ENCODE measurements at regions not wholly inside any gene's neighbourhood (a gene's known extent, or its start where the extent isn't known, plus 50 kb on each side); places are given as distances from the start of the nearest gene placed in this dataset.

DNA sequence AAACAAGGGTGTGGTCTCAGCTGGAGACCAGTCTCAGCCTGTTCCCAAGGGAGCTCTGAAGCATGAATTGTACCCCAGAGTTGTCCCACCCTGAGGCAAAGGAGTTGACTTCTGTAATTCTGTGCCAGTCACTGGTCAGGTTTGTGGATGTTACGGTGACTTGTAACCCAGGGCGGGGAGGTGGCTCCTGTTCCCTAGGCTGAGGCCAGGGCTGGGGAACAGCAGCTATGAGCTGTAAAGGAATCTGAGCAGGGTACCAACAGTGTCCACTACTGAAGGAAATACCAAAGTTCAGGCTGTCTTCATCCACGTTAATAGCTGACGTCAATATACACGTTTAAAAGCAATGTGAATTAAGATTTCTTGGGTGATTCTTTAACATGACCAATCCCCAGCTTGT is 266.2 kb downstream of the ABHD5 start:
- DNase-seq: no peak

DNA sequence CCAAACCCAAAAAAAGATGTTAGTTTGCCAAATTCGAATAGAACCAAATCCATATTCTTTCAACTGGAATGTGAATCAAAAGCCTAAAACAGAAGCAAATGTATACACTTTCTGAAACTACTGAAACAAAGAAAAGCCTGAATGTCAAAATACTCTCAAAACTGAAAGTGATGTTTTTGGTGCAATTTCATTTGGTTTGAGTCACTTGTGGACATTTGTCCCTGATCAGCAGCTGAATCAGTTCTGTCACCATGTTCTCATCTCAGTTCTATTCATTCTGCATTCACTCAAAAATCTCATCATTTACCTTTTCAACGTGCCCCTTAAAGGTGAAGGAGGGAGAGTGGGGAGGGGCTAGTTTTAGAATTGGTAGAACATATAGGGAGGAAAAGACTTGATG is 266.8 kb downstream of the ABHD5 start:
- DNase-seq: no peak

DNA sequence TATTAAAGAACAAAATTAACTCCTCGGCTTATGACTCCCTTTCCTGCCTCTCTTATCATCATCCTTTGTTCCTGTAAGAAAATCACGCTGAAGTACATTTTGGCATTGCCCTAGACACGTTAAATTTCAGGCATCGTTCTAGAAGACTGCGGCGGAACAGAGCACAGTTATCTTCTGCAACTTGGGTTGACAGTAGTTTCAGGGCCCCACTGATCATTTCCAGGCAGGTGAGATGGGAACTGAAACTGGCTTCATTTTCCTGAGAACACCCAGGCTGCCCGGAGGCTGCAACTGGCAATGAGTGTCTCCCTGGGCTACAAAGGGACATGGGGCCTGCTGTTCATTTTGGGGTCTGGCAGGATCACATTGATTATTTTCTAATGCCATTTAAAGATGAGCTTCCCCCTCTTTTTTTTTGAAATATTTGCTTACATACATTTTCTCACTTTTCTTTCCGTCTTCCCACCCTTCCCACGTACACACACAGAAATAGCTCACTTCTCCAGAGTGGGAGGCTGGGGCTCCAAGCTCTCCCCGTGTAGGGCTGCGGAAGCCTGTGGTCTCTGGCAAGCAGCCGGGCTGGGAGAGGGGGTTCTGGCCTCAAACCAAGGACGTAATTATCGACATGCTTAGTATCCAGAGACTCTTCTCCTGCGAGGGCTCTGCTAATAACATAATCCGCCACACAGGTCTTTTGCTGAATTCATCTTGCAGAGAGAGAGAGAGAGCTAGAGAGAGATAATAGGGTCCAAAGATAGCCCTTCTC is 267.4 kb downstream of the ABHD5 start:
- no peak for DNase-seq

DNA sequence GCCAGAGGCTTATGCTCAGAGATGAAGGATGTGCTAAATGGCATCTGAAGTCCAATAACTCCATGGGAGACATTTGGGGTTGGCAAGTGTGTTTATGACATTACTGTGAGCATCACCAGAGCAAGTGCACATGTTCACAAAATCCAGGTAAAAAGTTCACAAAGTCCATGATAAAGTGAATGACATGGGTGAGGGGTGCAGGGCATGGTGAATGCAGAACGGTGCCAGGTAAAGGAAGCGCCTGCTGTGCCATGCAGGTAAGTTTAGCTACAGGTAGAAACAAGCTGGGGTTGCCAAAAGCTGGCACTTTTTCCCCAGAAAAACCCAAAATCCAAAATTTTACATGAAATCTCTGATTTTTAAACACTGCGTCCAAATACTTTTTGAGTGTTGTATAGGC is 268.2 kb downstream of the ABHD5 start:
- no peak for DNase-seq

DNA sequence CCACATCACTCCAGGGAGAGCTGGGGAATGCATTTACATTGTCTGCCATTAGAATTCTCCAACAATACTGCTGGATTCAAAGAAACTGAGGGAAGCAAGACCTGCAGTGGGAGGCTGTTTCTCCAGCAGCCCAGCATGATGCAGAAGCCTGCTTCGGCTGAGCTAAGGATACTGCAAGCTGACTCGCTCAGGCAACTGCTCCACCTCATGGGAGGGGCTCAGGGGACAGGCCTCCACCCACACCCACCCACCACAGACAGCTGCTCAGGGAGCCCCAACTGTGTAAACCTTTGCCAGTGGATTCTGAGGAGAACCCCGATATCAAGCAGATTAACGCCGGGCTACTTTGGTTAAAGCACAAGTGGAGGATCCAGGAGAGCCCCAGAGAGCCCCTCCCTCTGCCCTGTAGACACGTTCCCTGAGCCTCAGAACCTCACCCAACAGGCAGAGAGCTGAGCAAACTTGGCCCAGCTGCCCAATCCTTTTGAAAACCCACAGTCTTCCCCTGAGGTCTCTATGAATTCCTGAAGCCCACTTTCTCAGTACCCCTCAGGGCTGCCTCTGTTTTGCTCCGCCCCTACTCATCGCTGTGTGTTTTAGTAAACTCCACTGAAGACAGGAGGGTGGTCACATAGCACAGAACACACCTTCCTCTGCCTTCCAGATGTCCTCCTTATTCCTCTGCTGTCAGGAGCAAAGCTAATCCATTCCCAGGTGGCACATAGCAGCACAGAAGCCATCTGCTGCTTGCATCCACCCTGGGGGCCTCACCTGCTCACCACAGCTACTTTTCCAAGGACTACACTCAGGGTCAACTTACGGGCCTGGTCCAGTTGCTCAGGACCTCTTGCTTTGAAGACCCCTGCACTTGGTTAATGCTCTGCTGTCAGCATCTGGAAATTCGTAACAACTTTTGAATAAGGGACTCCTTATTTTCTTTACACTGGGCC is 269.0 kb downstream of the ABHD5 start:
- peak; percentile 32 for DNase-seq

DNA sequence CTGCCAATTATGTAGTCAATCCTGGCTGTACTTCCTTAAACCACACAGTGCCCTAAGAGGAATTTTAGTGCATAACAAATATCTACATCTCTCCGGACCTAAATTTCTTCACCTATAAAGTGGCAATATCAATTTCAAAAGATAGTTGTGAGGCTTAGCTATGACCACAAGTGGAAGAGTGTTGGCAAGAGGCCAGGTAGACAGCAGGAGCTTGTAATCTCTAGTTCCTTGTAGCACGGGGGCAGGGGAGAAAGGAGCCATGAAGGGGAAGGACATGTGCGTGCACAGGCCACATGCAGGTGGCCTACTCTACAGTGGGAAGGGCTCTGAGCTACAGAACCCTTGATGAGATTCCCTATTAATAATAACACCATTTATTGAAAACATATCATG is 269.7 kb downstream of the ABHD5 start:
- DNase-seq: peak; percentile 73

DNA sequence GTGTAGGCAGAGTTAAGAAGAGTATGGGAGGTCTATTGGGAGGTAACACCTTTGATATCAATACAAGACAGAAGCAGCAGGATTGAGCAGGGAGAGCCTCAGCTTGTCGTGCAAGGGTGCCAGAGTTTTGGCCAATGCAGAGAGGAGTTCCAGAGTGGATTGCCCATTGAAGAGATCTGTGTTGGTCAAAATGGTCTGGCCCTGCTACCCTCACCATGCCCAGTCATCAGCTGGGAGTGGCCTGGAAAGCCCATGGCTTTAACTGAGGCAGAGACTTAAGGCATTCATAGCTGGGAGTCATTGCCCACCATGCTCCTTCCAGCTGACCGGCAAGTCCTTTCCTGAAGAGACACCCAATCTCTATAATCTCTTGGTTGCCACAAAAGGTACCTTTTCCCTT is 271.3 kb downstream of the ABHD5 start:
- no peak for DNase-seq

DNA sequence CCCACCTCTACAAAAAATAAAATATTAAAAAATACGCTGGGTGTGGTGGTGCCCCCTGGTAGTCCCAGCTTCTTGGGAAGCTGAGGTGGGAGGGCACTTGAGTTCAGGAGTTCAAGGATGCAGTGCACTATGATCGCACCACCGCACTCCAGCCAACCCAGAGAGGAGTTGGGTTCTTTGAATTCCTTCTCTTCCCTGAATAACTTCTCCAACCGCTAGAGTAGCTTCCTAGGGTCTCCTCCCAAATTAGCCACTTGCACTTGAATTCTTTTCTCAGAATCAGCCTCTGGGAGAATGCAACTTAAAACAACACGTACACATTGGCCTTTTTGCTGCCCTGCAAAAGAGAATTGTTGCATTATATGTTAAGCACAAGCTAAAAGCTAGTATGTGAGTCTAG is 272.5 kb downstream of the ABHD5 start:
- no peak for DNase-seq

DNA sequence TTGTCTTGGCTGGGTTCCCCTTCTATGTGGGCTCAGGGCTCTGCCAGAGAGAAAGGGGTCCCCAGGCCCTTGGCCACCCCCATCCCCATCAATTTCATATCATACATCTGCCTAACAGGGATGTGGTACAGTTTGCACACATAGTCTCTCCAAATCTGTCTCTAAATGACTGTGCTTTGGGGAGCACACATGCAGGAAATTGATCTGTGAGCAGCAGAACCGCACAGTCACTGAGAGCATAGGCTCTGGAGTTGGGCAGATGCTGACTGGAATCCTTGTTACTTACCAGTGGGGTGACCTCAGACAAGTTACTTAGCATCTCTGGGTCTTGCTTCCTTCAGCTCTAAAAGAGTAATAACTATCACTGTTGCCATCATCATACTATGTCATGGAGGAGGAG is 273.9 kb downstream of the ABHD5 start:
- DNase-seq: no peak

DNA sequence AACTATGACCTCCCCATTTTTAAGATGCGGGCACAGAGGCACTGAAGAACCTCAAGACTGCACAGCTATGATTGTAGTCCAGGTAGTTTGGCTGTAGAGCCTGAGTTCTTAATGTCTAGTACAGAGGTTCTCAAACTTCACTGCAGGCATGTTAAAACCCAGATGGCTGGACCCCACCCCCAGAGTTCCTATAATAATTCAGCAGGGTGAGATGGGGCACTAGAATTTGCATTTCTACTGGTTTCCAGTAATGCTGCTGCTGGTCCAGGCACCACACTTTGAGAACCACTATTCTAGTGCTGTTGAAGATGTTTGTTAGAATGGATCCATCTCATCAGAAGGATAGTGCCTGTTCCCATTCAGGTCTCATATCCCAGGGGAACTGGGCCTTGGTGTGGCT is 274.9 kb downstream of the ABHD5 start:
- DNase-seq: no peak

DNA sequence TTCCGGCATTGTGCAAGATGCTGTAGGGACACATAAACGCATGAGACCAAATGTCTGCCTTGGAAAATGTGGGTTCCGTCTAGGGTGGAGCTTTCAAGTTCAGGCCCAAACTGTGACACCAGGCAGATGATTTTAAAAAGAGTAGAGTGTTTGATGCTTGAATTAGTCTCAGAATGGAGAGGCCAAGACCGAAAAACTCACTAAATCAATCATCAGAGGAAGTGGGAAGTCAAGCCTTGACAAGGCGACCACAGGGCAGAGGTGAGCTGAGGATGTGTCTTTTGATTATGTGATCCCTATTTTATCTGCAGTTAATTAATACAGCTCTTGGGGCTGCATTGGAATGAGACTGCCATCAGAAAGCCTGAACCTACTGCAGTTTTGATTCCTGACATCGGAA is 275.4 kb downstream of the ABHD5 start:
- DNase-seq: no peak

DNA sequence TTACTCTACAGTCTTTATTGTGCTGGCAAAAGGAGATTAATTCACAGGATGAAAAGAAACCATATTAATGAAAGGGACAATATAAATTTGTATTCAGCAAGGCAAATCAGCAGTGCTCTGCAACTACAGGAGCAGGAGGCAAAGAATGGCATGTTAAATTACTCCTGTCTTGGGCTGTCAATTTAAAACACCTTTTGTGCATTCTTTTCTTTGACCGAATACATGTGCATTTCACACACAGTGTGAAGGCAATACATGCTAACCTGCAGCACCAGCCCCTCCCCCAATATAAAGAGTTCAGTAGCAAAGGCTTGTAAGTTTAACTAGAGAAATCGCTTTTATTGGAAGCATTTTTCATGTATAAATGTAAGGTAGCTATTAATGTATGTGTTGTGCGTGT is 275.2 kb upstream of the TOPAZ1 start:
- no peak for DNase-seq

DNA sequence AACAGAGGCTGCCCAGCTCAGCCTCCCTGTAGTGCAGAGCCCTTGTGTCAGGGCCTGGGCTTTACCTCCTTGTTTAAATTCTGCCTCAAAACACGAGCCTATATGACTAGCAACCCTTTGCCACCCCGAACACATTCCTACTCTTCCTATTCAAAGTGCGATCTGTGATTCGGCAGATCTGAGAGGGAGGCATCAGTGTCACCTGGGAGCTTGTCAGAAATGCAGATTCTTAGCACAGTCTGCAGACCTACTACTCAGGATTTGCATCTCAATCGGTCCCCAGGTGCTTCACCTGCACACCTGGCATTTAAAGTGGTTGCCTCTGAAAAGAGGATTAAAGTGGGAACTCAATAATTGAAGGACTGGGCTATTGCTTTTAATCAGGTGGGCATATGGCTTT is 273.2 kb upstream of the TOPAZ1 start:
- no peak for DNase-seq

DNA sequence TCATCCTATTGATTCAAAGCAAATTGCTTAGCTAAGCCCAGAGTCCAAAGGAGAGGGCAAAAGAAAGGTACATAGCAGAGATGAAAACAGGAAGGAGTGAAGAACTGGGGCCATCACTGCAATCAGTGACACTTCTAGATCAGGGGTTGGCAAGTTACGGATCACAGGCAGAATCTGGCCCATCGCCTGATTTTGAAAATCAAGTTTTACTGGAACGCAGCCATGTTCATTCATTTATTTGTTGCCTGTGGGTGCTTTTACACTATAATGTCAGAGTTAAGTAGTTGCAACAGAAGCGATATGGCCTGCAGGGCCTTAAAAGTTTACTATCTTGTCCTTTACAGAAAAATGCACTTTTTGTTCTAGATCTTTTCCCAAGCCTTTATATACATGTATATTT is 271.7 kb upstream of the TOPAZ1 start:
- DNase-seq: no peak

DNA sequence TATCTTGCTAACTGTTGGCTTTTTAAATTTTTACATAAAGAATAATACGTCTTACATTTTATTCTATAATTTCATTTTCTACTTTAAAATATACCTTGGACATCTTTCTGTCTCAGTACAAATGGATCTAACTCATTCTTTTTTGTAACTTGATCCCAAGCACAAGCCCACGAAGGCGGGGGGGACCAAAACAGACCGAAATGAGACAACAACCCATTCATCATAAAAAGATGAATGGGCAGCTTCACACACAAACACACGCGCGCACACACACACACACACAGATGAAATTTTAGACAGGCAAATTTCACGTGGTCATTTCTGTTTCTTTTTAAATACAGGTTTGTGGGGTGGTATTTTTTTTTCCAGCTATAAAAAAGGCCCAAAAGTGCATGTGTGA is 271.3 kb upstream of the TOPAZ1 start:
- DNase-seq: no peak

DNA sequence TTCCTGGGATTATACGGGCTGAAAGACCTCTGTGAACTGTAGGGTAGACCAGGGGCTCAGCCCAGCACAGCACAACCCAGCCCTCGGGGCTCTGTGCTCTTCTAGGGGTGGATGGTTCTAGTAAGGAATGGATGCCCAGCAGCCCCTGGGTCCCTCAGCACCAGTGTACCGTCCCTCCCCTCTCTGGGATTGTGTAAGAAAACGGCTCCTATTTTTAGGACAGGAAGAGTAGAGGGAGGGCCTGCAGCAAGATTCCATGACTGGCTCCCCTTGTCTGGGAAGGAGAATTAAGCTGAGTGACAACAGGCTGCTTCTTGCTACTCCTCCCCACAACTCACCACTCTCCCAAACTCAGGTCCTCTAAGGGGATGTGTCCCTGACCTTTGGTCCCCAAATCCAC is 270.8 kb upstream of the TOPAZ1 start:
- no peak for DNase-seq

DNA sequence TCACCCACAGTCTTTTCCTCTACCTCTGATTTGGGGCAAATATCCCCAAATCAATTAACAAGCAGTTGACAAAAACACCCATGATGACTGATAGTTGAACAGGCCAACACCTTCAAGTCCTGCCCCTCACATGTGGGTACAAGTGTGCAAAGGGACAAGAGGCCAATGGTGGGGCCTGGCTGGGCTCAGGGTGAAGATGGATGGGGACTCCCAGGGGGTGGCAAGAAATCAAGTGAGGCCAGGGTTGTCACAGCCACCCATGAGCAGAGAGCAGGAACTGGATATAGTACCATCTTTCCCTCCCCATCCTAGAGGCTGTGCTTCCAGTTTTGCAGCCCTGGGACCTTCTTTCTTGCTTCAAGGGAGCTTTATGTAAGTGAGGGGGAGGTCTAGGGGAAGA is 270.2 kb upstream of the TOPAZ1 start:
- no peak for DNase-seq

DNA sequence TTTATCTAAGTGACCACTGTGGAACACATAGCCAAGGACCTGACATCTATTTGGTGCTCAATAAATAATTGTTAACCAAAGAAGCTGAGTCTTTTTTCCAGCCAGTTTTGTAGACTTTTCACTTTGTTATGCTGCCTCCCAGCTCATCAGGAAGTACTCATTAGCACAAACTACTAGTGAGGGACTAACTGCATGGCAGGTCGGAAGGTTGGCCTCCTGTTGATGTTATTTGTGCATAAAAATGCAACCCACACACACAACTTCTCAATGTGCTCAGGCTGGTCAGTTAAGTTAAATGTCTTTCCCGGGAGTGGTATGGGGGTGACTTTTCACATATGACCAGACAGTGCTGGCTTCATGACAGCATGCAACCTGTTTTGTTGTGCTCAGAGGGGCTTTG is 263.0 kb upstream of the TOPAZ1 start:
- no peak for DNase-seq

DNA sequence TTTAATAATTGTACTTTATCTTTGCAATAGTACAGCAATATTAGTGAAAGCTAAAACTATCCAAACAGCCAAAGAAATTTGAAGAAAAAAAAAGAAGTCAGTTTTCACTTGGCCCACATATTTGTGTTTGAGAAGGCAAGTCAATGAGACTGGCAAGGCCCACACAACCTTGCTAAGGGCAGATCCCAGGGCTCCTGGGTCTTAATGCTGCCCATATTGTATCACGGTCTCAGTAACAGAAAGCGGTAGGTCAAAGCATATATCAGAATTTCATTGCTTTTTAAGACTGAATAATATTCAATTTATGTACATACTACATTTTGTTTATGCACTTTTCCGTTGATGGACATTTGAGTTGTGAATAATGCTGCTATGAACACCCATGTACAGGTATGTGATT is 262.0 kb upstream of the TOPAZ1 start:
- no peak for DNase-seq

DNA sequence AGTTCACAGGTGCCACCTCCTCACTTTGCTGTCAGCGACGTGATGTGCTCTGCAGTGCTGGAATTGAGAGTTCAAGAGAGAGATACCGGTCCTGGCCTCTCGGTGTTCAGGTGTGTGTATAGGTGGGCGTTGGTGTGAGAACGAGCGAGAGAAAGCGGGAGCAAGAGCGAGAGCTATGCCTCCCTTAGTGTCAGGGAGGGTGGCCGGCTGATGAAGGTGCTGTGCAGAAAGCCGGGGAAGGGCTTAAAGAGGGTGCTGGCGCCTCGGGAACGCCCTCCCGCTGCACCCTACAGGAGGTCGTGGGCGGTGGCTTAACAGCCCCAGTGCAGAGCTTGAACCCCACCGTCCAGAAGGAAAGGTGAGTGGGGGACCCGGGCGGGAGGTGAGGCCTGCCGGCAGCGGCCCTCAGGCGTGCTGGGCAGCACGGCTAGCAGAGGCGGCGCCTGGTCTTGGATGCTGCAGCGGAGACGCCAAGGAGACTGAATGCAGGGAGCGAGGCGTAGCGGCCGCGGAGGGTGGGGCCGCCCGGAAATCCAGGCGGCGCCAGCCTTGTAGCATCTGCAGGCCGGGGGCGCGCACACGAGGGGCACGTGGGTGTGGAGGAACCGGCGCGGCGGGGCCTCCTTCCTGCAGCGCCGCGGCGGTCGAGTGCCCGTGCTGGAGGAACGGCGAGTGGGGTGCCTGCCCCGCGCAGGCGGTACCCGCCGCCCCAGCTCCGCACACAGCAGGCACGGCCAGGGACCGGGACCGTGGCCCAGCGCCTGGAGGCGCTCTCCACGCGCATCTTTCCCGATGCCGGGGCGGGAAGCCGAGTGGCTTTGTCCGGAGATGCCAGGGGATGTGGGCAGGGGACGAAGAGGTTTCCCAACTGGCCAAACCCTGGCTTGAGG is 246.8 kb upstream of the TOPAZ1 start:
- DNase-seq: no peak

DNA sequence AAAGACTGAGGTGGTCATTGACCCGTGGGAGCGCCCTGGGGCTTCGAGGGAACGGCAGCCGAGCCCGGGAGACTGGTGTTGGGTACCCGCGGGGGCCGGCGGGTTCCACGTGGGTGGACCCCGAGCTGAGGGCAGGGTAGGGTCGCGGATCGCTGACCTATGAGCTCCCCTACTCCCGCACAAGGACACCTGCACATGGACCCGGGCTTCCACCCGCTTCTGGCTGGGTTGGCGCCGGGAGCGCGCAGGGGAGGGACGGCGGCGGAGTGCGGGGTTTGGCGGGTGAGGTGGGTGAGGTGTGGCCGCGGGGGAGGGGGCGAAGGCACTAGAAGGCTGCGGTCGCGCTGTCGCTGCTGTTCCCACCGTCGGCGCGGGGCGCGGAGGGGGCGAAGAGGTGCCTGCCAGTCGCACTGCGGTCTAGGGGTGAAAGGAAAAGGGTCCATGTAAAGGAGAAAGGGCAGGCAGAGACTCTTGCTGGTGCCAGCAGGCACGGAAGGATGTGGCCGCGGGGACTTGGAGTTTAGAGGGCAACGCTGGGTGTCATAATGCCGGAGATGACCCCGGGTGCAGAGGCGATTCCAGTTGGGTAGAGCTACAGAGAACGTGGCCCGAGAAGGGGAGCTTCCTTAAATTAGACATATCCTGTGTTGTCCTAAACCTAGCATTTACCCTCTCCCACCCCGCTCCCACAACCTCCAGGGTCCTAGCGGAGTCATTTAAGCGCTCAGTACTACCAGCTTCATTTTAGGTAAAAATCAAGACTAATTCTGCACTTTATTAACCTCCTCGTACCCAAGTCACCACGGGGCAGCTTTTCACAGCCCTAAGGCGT is 245.9 kb upstream of the TOPAZ1 start:
- no peak for DNase-seq
